Neural progenitor cell (in vitro differentiated cells): ENCODE measurements at regions not wholly inside any gene's neighbourhood (a gene's known extent, or its start where the extent isn't known, plus 50 kb on each side); places are given as distances from the start of the nearest gene placed in this dataset.

ENCODE experiments used
- DNase-seq: peaks from one replicate; pipeline ENCODE4 v3.0.0-alpha.2; 2016; ENCODE audit warnings: low spot score
- H2AFZ ChIP-seq: fragments of 200-600 bp; sonication (generic); replicated peaks from 2 replicates; pipeline ENCODE4 v1.6.1; 2016; ENCODE audit warnings: antibody characterized with exemption
- H3F3A ChIP-seq: fragments of 200-600 bp; sonication (generic); 2 replicates; pipeline ENCODE4 v1.6.1; 2016; ENCODE audit warnings: antibody characterized with exemption, low read depth
- H3K27ac ChIP-seq: fragments of 200-600 bp; sonication (generic); 2 replicates; pipeline ENCODE4 v1.5.1; 2016; ENCODE audit warnings: mild to moderate bottlenecking
- H3K27me3 ChIP-seq: fragments of 200-600 bp; sonication (generic); 2 replicates; pipeline ENCODE4 v1.6.1; 2016; ENCODE audit warnings: mild to moderate bottlenecking, moderate library complexity
- H3K36me3 ChIP-seq: fragments of 200-600 bp; sonication (generic); 2 replicates; pipeline ENCODE4 v1.5.1; 2016
- H3K4me1 ChIP-seq: fragments of 200-600 bp; sonication (generic); 2 replicates; pipeline ENCODE4 v1.6.1; 2016; ENCODE audit warnings: mixed run types
- H3K4me2 ChIP-seq: fragments of 200-600 bp; sonication (generic); 2 replicates; pipeline ENCODE4 v1.6.1; 2016
- H3K4me3 ChIP-seq: fragments of 200-600 bp; sonication (generic); 2 replicates; pipeline ENCODE4 v1.5.1; 2016
- H3K79me2 ChIP-seq: fragments of 200-600 bp; sonication (generic); 2 replicates; pipeline ENCODE4 v1.6.1; 2016; ENCODE audit warnings: low read depth
- H3K9ac ChIP-seq: fragments of 200-600 bp; sonication (generic); 2 replicates; pipeline ENCODE4 v1.6.1; 2016
- H3K9me3 ChIP-seq: fragments of 200-600 bp; sonication (generic); 2 replicates; pipeline ENCODE4 v1.5.1; 2016; ENCODE audit warnings: low read depth
- H4K20me1 ChIP-seq: fragments of 200-600 bp; sonication (generic); 2 replicates; pipeline ENCODE4 v1.6.1; 2016; ENCODE audit warnings: low read depth
- H3K27ac Mint-ChIP-seq: 3 replicates; pipeline ENCODE4 v1.8.0; 2021; ENCODE audit warnings: mixed read lengths
- H3K27me3 Mint-ChIP-seq: 2 replicates; pipeline ENCODE4 v1.8.0; 2022; ENCODE audit warnings: low read depth, mild to moderate bottlenecking, inconsistent platforms, moderate library complexity, mixed read lengths; ENCODE audit not compliant: insufficient read depth
- H3K36me3 Mint-ChIP-seq: 3 replicates; pipeline ENCODE4 v1.8.0; 2021; ENCODE audit warnings: mixed read lengths
- H3K4me1 Mint-ChIP-seq: 3 replicates; pipeline ENCODE4 v1.8.0; 2021; ENCODE audit warnings: mixed read lengths
- H3K4me3 Mint-ChIP-seq: 3 replicates; pipeline ENCODE4 v1.8.0; 2021; ENCODE audit warnings: mild to moderate bottlenecking, moderate library complexity, mixed read lengths
- H3K9me3 Mint-ChIP-seq: 3 replicates; pipeline ENCODE4 v1.8.0; 2020; ENCODE audit warnings: mixed read lengths
- EZH2 ChIP-seq: fragments of 200-600 bp; sonication (generic); IDR thresholded peaks from 2 replicates; pipeline ENCODE4 v1.6.1; 2017; ENCODE audit warnings: antibody characterized with exemption, mild to moderate bottlenecking, moderate library complexity
- EZH2phosphoT487 ChIP-seq: fragments of 200-600 bp; sonication (generic); IDR thresholded peaks from 2 replicates; pipeline ENCODE4 v1.6.1; 2017; ENCODE audit warnings: antibody characterized with exemption
- TF ChIP-seq, protein P1 (sequence below): fragments of 200-600 bp; sonication (generic); IDR thresholded peaks from 2 replicates; pipeline ENCODE4 v1.5.1; 2017; ENCODE audit warnings: antibody characterized with exemption, mild to moderate bottlenecking

DNA sequence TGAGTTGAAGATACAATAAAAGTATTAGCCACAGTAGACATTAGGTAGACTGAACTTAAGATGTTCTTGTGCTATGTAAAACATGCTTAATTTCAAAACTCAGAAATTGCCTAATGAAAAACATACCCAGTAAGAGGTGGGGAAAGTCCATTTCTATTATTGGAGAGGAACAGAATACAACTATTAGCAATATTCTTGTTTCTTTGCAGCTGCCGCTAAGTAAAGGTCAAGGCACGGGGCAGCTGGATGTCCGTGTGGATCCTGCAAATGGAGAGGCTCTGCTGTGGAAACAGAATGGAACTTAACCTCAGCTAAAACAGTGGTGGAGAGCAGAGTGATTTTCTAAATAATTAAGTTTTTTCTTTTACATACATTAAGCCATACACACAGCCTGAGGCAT is 139.2 kb upstream of the ARHGAP28 start:
- Mint-ChIP-seq H3K27me3 (peaks cover 5% of the 10 kb centered on the region), H3K4me3 (no peak overlapping the region), H3K4me1 (no peaks in the 10 kb centered on the region), H3K27ac (no peak overlapping the region), H3K9me3 (peaks cover 2% of the 10 kb centered on the region), H3K36me3 (peaks cover 2% of the 10 kb centered on the region)
- Histone ChIP-seq H3K4me2 (no peak overlapping the region), H3K27me3 (no peaks in the 10 kb centered on the region), H4K20me1 (no peaks in the 10 kb centered on the region), H3K9ac (no peak overlapping the region), H3K36me3 (no peaks in the 10 kb centered on the region), H3K79me2 (no peaks in the 10 kb centered on the region), H3F3A (no peaks in the 10 kb centered on the region), H3K9me3 (peaks cover 1% of the 10 kb centered on the region), H3K27ac (no peak overlapping the region), H3K4me3 (no peak overlapping the region), H3K4me1 (no peaks in the 10 kb centered on the region), H2AFZ (no peak overlapping the region)
- TF ChIP-seq EZH2 (no peak), EZH2phosphoT487 (no peak)
- TF ChIP-seq, protein P1, sequence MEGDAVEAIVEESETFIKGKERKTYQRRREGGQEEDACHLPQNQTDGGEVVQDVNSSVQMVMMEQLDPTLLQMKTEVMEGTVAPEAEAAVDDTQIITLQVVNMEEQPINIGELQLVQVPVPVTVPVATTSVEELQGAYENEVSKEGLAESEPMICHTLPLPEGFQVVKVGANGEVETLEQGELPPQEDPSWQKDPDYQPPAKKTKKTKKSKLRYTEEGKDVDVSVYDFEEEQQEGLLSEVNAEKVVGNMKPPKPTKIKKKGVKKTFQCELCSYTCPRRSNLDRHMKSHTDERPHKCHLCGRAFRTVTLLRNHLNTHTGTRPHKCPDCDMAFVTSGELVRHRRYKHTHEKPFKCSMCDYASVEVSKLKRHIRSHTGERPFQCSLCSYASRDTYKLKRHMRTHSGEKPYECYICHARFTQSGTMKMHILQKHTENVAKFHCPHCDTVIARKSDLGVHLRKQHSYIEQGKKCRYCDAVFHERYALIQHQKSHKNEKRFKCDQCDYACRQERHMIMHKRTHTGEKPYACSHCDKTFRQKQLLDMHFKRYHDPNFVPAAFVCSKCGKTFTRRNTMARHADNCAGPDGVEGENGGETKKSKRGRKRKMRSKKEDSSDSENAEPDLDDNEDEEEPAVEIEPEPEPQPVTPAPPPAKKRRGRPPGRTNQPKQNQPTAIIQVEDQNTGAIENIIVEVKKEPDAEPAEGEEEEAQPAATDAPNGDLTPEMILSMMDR = no peak
- no peak for DNase-seq

DNA sequence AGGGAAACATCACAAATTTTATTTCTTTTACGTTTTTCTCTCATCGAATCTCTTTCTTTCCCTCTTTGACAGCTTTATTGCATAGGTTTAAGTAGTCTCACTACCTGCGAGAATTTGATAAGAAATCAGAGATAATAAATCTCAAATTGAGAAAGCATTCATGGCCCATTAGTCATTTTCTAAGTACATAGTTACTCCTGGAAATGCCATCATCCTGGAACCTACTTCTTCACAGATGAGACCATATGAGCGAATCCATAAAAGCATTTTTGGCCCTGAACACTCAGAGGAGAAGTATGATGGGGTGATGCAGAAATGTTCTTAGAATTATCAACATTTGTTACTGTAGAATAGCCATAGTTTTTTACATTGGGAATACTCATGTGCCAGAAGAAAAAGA is 138.0 kb upstream of the ARHGAP28 start:
- Histone ChIP-seq H3K4me1 (no peaks in the 10 kb centered on the region), H4K20me1 (no peaks in the 10 kb centered on the region), H3K4me3 (no peak overlapping the region), H3K27ac (no peak overlapping the region), H3K9ac (no peak overlapping the region), H3K4me2 (no peak overlapping the region), H3K9me3 (no peaks in the 10 kb centered on the region), H3K36me3 (no peaks in the 10 kb centered on the region), H2AFZ (no peak overlapping the region), H3F3A (no peaks in the 10 kb centered on the region), H3K79me2 (no peaks in the 10 kb centered on the region), H3K27me3 (no peaks in the 10 kb centered on the region)
- Mint-ChIP-seq H3K36me3 (peaks cover 2% of the 10 kb centered on the region), H3K9me3 (no peaks in the 10 kb centered on the region), H3K27ac (no peak overlapping the region), H3K4me3 (no peak overlapping the region), H3K27me3 (peaks cover 5% of the 10 kb centered on the region), H3K4me1 (no peaks in the 10 kb centered on the region)
- no peak for TF ChIP-seq EZH2
- TF ChIP-seq, protein P1 = no peak
- no peak for TF ChIP-seq EZH2phosphoT487
- DNase-seq = no peak

DNA sequence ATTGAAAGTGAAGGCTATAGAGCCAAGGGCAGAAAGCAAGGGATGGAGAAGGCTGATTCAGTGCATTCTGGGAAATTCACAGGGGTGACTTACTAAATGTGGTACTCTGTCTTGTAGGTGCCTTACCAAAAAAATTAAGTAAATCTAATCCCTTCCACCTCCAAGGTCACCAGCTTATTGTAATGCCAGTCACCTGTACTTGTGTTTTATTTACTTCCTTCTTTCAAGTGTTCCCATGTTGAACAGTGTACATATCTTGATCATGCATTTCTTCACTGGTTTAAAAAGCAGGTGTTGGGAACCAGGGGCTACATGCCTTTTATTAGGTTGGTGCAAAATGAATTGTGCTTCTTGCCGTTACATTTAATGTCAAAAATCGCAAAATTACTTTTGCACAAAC is 137.0 kb upstream of the ARHGAP28 start:
- Histone ChIP-seq H3K27ac (no peak overlapping the region), H3K4me2 (no peak overlapping the region), H4K20me1 (no peaks in the 10 kb centered on the region), H3K9ac (no peak overlapping the region), H3K4me3 (no peak overlapping the region), H3K79me2 (no peaks in the 10 kb centered on the region), H3K4me1 (no peaks in the 10 kb centered on the region), H3K27me3 (no peaks in the 10 kb centered on the region), H3F3A (no peaks in the 10 kb centered on the region), H3K36me3 (no peaks in the 10 kb centered on the region), H3K9me3 (no peaks in the 10 kb centered on the region), H2AFZ (no peak overlapping the region)
- H3K27me3 Mint-ChIP-seq = peaks cover 5% of the 10 kb centered on the region
- no peak overlapping the region for H3K4me3 Mint-ChIP-seq
- no peak for DNase-seq
- TF ChIP-seq, protein P1 = no peak
- TF ChIP-seq EZH2phosphoT487 (no peak), EZH2 (no peak)
- no peaks in the 10 kb centered on the region for H3K9me3 Mint-ChIP-seq
- H3K4me1 Mint-ChIP-seq = no peaks in the 10 kb centered on the region
- peaks cover 2% of the 10 kb centered on the region for H3K36me3 Mint-ChIP-seq
- no peak overlapping the region for H3K27ac Mint-ChIP-seq
